Uterus (tissue), 2 donors: ENCODE measurements at regions not wholly inside any gene's neighbourhood (a gene's known extent, or its start where the extent isn't known, plus 50 kb on each side); places are given as distances from the start of the nearest gene placed in this dataset.

Experiments used
- POLR2A ChIP-seq, 2 donors: fragments of 450-650 bp; IDR thresholded peaks; one replicate each; pipeline ENCODE4 v1.6.1; 2016; ENCODE audit warnings: antibody characterized with exemption in 2 of 2, mild to moderate bottlenecking in 1 of 2, moderate library complexity in 1 of 2
- TF ChIP-seq, protein P1 (sequence below), 4 experiments: fragments of 200-600 bp in 2 of 4; fragments of 450-650 bp in 2 of 4; sonication (generic) in 2 of 4; IDR thresholded peaks; one replicate each; pipeline ENCODE4 v1.5.1; 2016 to 2019; ENCODE audit warnings: antibody characterized with exemption in 4 of 4, mild to moderate bottlenecking in 2 of 4, moderate library complexity in 1 of 4

- TF ChIP-seq POLR2A (IDR thresholded peaks at IDR 0.05) = no peak
- TF ChIP-seq, protein P1, sequence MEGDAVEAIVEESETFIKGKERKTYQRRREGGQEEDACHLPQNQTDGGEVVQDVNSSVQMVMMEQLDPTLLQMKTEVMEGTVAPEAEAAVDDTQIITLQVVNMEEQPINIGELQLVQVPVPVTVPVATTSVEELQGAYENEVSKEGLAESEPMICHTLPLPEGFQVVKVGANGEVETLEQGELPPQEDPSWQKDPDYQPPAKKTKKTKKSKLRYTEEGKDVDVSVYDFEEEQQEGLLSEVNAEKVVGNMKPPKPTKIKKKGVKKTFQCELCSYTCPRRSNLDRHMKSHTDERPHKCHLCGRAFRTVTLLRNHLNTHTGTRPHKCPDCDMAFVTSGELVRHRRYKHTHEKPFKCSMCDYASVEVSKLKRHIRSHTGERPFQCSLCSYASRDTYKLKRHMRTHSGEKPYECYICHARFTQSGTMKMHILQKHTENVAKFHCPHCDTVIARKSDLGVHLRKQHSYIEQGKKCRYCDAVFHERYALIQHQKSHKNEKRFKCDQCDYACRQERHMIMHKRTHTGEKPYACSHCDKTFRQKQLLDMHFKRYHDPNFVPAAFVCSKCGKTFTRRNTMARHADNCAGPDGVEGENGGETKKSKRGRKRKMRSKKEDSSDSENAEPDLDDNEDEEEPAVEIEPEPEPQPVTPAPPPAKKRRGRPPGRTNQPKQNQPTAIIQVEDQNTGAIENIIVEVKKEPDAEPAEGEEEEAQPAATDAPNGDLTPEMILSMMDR (IDR thresholded peaks at IDR 0.05) = no peak
These were observed 71.3 kb upstream of the SOX4 start for GRCh38 chr6:21522143-21522747.
